Breast epithelium (tissue), 3 donors: ENCODE measurements at regions not wholly inside any gene's neighbourhood (a gene's known extent, or its start where the extent isn't known, plus 50 kb on each side); places are given as distances from the start of the nearest gene placed in this dataset.

Source experiments
- POLR2A ChIP-seq: fragments of 450-650 bp; IDR thresholded peaks from one replicate; pipeline ENCODE4 v1.6.1; 2016; ENCODE audit warnings: antibody characterized with exemption, mild to moderate bottlenecking, moderate library complexity
- TF ChIP-seq, protein P1 (sequence below), 3 donors: fragments of 450-650 bp; IDR thresholded peaks; one replicate each; pipeline ENCODE4 v1.5.1; 2016 to 2017; ENCODE audit warnings: antibody characterized with exemption in 3 of 3, mild to moderate bottlenecking in 3 of 3, moderate library complexity in 3 of 3

DNA sequence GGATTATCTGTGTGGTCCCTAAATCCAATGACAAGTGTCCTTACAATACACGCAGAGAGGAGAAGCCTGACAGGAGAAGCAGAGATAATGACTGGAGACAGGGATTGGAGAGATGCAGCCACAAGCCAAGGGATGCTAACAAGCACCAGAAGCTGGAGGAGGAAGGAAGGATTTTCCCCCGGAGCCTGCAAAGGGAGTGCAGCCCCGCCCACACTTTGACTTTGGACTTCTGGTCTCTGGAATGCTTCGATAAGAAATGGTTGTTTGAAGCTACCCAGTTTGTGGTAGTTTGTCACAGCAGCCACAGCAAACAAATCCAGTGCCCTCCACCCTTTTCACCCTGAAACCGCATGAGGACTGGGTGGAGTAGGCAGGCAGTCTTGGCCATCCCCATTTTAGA, 77.2 kb upstream of the BOD1 start:
- TF ChIP-seq POLR2A: no peak
- TF ChIP-seq, protein P1, sequence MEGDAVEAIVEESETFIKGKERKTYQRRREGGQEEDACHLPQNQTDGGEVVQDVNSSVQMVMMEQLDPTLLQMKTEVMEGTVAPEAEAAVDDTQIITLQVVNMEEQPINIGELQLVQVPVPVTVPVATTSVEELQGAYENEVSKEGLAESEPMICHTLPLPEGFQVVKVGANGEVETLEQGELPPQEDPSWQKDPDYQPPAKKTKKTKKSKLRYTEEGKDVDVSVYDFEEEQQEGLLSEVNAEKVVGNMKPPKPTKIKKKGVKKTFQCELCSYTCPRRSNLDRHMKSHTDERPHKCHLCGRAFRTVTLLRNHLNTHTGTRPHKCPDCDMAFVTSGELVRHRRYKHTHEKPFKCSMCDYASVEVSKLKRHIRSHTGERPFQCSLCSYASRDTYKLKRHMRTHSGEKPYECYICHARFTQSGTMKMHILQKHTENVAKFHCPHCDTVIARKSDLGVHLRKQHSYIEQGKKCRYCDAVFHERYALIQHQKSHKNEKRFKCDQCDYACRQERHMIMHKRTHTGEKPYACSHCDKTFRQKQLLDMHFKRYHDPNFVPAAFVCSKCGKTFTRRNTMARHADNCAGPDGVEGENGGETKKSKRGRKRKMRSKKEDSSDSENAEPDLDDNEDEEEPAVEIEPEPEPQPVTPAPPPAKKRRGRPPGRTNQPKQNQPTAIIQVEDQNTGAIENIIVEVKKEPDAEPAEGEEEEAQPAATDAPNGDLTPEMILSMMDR (IDR thresholded peaks at IDR 0.05): no peak
